Panc1 (cell line): ENCODE measurements at regions not wholly inside any gene's neighbourhood (a gene's known extent, or its start where the extent isn't known, plus 50 kb on each side); places are given as distances from the start of the nearest gene placed in this dataset.

Experiments used
- ATAC-seq: fragments of 200-7000 bp; cut with Tn5 transposase; 2 replicates; pipeline ENCODE4 v1.9.1; 2020; ENCODE audit warnings: mild to moderate bottlenecking, moderate library complexity
- BruUV-seq: library from RNA; stranded (reverse); fragments of 400-500 nt; replicated peaks from 2 replicates; lab custom pipeline; 2021; lab: Mats Ljungman, UMichigan
- CTCF ChIA-PET: fragments of 300-600 bp; sonication (Branson Sonifier 250); formaldehyde crosslinking; loops from one replicate; lab custom pipeline; 2022; ENCODE audit warnings: antibody characterized with exemption; lab: Charles Lee
- POLR2A ChIA-PET: fragments of 300-600 bp; sonication (Branson Sonifier 250); formaldehyde crosslinking; loops from one replicate; lab custom pipeline; 2022; ENCODE audit warnings: antibody characterized with exemption; lab: Charles Lee
- DNase-seq: peaks from one replicate; pipeline ENCODE4 v3.0.0-alpha.2; 2010; ENCODE audit warnings: low read depth, low spot score
- H3K27ac ChIP-seq: 2 replicates; pipeline ENCODE4 v1.5.1; 2011; ENCODE audit warnings: mild to moderate bottlenecking, low read length, inconsistent platforms
- H3K27me3 ChIP-seq: fragments of 200-500 bp; sonication (Bioruptor generic); 2 replicates; pipeline ENCODE4 v1.6.0; 2014; ENCODE audit warnings: low read length, inconsistent platforms; ENCODE audit not compliant: control insufficient read depth, insufficient read depth
- H3K36me3 ChIP-seq: fragments of 200-500 bp; sonication (Bioruptor generic); 2 replicates; pipeline ENCODE4 v1.5.1; 2014; ENCODE audit warnings: inconsistent platforms, mild to moderate bottlenecking, low read length, moderate library complexity; ENCODE audit not compliant: control insufficient read depth, insufficient read depth
- H3K4me1 ChIP-seq: 2 replicates; pipeline ENCODE4 v1.5.1; 2011; ENCODE audit warnings: inconsistent platforms, mild to moderate bottlenecking, low read length, moderate library complexity; ENCODE audit not compliant: control insufficient read depth, insufficient read depth
- H3K4me3 ChIP-seq, 2 experiments: 2 replicates each; pipeline ENCODE4 v1.5.1; 2011 to 2012; ENCODE audit warnings: low read depth in 2 of 2, low read length in 2 of 2, mild to moderate bottlenecking in 2 of 2, inconsistent platforms in 1 of 2, moderate library complexity in 1 of 2
- H3K9me3 ChIP-seq: fragments of 200-500 bp; sonication (Bioruptor generic); 2 replicates; pipeline ENCODE4 v1.5.1; 2014; ENCODE audit warnings: low read depth, mild to moderate bottlenecking, inconsistent platforms, low read length, moderate library complexity; ENCODE audit not compliant: control insufficient read depth, insufficient read depth
- CTCF ChIP-seq: fragments of 450-650 bp; IDR thresholded peaks from 2 replicates; pipeline ENCODE4 v1.5.1; 2017; ENCODE audit warnings: mild to moderate bottlenecking
- POLR2AphosphoS5 ChIP-seq: IDR thresholded peaks from 2 replicates; pipeline ENCODE4 v1.6.1; 2012; ENCODE audit warnings: mild to moderate bottlenecking, low read depth, low read length, moderate library complexity
- SIN3A ChIP-seq: IDR thresholded peaks from 2 replicates; pipeline ENCODE4 v1.6.1; 2012; ENCODE audit warnings: low read depth, mild to moderate bottlenecking, low read length, moderate library complexity, borderline replicate concordance; ENCODE audit not compliant: insufficient read depth
- TCF7L2 ChIP-seq: IDR thresholded peaks from 2 replicates; pipeline ENCODE4 v1.6.1; 2011; ENCODE audit warnings: mild to moderate bottlenecking, low read depth, low read length, inconsistent platforms
- in situ Hi-C: cut with HindIII; loops from 2 replicates; pipeline ENCODE4 v1.10.0; 2016; ENCODE audit warnings: low sequenced_read_pairs, low pct_unique_long_range_greater_than_20kb
- intact Hi-C: fragments of 100-400 bp; cut with micrococcal nuclease; formaldehyde crosslinking; loops from one replicate; pipeline ENCODE4 v1.10.0; 2022; ENCODE audit not compliant: unreplicated experiment
- TF ChIP-seq, protein P1 (sequence below), 2 experiments: IDR thresholded peaks; 2 replicates each; pipeline ENCODE4 v1.6.1; 2011 to 2012; ENCODE audit warnings: low read depth in 2 of 2, control low read depth in 1 of 2, low read length in 1 of 2, mild to moderate bottlenecking in 1 of 2, moderate library complexity in 1 of 2; ENCODE audit not compliant: insufficient read depth in 1 of 2

DNA sequence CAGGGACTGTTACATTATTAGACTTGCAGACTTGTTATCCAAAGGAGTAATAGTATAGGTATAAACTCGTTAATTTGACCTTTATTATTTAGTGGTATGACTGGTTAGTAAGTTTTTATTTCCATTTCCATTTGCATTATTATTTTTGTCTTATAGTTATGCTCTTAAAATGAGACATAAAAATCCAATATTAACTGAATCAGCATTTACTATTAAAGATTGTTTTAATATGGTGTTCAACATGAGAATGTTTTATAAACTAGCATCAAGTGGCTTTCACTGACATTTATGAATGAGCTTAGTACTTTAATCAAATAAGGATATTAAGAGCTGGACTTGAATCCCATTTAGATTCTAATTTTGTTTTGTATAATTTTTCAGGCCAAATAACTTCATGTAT lies 228.1 kb upstream of the HAND2 start:
- intact Hi-C loops (no loop called here), in situ Hi-C loops (no loop called here)
- ATAC-seq: no peak
- Histone ChIP-seq H3K9me3 (no peaks in the 10 kb centered on the region), H3K27me3 (no peaks in the 10 kb centered on the region), H3K4me1 (no peaks in the 10 kb centered on the region), H3K36me3 (no peaks in the 10 kb centered on the region), H3K4me3 (no peak overlapping the region), H3K27ac (no peak overlapping the region)
- CTCF ChIA-PET: no interaction called here
- TF ChIP-seq SIN3A (no peak), TCF7L2 (no peak), POLR2AphosphoS5 (no peak), CTCF (no peak)
- TF ChIP-seq, protein P1, sequence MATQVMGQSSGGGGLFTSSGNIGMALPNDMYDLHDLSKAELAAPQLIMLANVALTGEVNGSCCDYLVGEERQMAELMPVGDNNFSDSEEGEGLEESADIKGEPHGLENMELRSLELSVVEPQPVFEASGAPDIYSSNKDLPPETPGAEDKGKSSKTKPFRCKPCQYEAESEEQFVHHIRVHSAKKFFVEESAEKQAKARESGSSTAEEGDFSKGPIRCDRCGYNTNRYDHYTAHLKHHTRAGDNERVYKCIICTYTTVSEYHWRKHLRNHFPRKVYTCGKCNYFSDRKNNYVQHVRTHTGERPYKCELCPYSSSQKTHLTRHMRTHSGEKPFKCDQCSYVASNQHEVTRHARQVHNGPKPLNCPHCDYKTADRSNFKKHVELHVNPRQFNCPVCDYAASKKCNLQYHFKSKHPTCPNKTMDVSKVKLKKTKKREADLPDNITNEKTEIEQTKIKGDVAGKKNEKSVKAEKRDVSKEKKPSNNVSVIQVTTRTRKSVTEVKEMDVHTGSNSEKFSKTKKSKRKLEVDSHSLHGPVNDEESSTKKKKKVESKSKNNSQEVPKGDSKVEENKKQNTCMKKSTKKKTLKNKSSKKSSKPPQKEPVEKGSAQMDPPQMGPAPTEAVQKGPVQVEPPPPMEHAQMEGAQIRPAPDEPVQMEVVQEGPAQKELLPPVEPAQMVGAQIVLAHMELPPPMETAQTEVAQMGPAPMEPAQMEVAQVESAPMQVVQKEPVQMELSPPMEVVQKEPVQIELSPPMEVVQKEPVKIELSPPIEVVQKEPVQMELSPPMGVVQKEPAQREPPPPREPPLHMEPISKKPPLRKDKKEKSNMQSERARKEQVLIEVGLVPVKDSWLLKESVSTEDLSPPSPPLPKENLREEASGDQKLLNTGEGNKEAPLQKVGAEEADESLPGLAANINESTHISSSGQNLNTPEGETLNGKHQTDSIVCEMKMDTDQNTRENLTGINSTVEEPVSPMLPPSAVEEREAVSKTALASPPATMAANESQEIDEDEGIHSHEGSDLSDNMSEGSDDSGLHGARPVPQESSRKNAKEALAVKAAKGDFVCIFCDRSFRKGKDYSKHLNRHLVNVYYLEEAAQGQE (IDR thresholded peaks at IDR 0.05; ENCODE audit: insufficient read depth in 1 of 2, low read depth in 2 of 2, low read length in 1 of 2): no peak
- BruUV-seq: no TSS peak
- POLR2A ChIA-PET: no interaction called here
- no peak for DNase-seq

- no peaks in the 10 kb centered on the region for H3K9me3 ChIP-seq
- POLR2A ChIA-PET: no interaction called here
- in situ Hi-C loops (no loop called here), intact Hi-C loops (no loop called here)
- ATAC-seq (no peak), DNase-seq (no peak)
- H3K4me3 ChIP-seq: no peak overlapping the region
- TF ChIP-seq, protein P1 (IDR thresholded peaks at IDR 0.05; ENCODE audit: insufficient read depth in 1 of 2, low read depth in 2 of 2, low read length in 1 of 2): no peak
- TF ChIP-seq POLR2AphosphoS5: no peak
- no peak for TF ChIP-seq TCF7L2
- no peak for TF ChIP-seq SIN3A
- no peak for TF ChIP-seq CTCF
- CTCF ChIA-PET: no interaction called here
- no peaks in the 10 kb centered on the region for H3K36me3 ChIP-seq
- H3K27me3 ChIP-seq: no peaks in the 10 kb centered on the region
- no peaks in the 10 kb centered on the region for H3K4me1 ChIP-seq
- no TSS peak for BruUV-seq
- no peak overlapping the region for H3K27ac ChIP-seq
Observed at GRCh38 chr4:173753408-173753807, 223.4 kb upstream of the HAND2 start.
